ENCODE measurements at regions not wholly inside any gene's neighbourhood (a gene's known extent, or its start where the extent isn't known, plus 50 kb on each side); places are given as distances from the start of the nearest gene placed in this dataset.

GRCh38 chr1:199353906-199354305, 673.6 kb upstream of the NR5A2 start:
- Histone ChIP-seq H3K27ac (ENCODE audit: low read depth, low read length) (no peak overlapping the region), H3K27me3 (ENCODE audit: insufficient read depth, low read length, poor library complexity, severe bottlenecking) (no peaks in the 10 kb centered on the region), H3K4me1 (ENCODE audit: insufficient read depth, low read length) (no peaks in the 10 kb centered on the region), H3K36me3 (ENCODE audit: insufficient read depth, low read length) (no peaks in the 10 kb centered on the region), H3K9me3 (ENCODE audit: low read length) (no peaks in the 10 kb centered on the region), H3K4me3 (ENCODE audit: low read length) (no peak overlapping the region)
- DNase-seq, result no peak
- Mint-ChIP-seq H3K36me3 (peaks cover 0 to 2% (median 0%) of the 10 kb centered on the region in 3 donors), H3K27ac (no peak overlapping the region), H3K9me3 (peaks cover 0 to 6% (median 2%) of the 10 kb centered on the region in 5 donors), H3K4me3 (no peak overlapping the region), H3K27me3 (peaks cover 10 to 19% of the 10 kb centered on the region in 2 donors), H3K4me1 (no peaks in the 10 kb centered on the region)
- CTCF ChIA-PET, result no interaction called here
- POLR2A ChIA-PET, result no interaction called here

DNA sequence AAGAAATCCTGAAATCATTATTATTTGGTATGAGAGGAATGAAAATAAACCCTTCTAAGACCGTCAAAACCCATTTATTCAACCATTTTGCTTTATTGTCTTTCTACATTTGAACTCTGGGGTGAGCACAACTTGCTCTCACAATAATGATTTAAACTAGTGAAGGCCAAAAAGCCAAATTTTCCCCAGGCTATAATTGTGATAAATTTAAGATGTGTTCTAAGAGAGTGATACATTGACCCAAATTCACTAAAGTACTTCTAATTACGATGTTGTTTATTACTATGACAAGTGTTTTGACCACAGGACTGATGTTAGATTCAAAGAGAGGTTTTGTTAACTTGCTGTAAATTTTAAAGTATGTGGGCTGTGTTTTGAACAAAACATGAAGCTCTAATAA, 670.9 kb upstream of the NR5A2 start:
- H3K9me3 ChIP-seq (ENCODE audit: low read length), result no peaks in the 10 kb centered on the region
- no peaks in the 10 kb centered on the region for H3K27me3 ChIP-seq (ENCODE audit: insufficient read depth, low read length, poor library complexity, severe bottlenecking)
- DNase-seq, result no peak
- no peak overlapping the region for H3K4me3 ChIP-seq (ENCODE audit: low read length)
- H3K36me3 ChIP-seq (ENCODE audit: insufficient read depth, low read length), result no peaks in the 10 kb centered on the region
- H3K36me3 Mint-ChIP-seq, result no peaks in the 10 kb centered on the region
- H3K27ac Mint-ChIP-seq, result no peak overlapping the region
- H3K9me3 Mint-ChIP-seq, result peaks cover 0 to 4% (median 0%) of the 10 kb centered on the region in 5 donors
- CTCF ChIA-PET, result no interaction called here
- H3K4me1 Mint-ChIP-seq, result no peaks in the 10 kb centered on the region
- no peaks in the 10 kb centered on the region for H3K4me1 ChIP-seq (ENCODE audit: insufficient read depth, low read length)
- no peak overlapping the region for H3K27ac ChIP-seq (ENCODE audit: low read depth, low read length)
- no peak overlapping the region for H3K4me3 Mint-ChIP-seq
- H3K27me3 Mint-ChIP-seq, result peaks cover 11 to 14% of the 10 kb centered on the region in 2 donors
- POLR2A ChIA-PET, result no interaction called here

DNA sequence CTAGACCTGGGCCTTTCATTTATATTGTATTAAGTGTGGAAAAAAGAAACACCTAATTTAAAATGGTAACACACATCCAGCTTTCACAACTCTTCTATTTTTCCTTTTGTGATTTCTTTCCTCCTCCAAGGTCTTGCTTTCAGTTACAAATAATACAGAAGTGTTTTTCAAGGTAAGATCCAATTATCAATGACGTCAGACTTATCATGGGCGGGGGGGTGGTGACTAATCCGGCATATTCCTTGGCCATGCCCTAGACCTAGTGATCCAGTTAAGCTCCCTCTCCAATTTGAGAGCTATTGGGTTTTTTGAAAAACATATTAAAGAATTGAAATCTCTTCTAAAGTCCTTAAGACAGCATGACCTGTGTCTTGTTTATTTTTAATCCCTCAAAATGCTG, 669.9 kb upstream of the NR5A2 start:
- peaks cover 0 to 4% (median 0%) of the 10 kb centered on the region in 5 donors for H3K9me3 Mint-ChIP-seq
- peaks cover 12% of the 10 kb centered on the region in 2 donors for H3K27me3 Mint-ChIP-seq
- H3K4me3 Mint-ChIP-seq, result no peak overlapping the region
- Histone ChIP-seq H3K36me3 (ENCODE audit: insufficient read depth, low read length) (no peaks in the 10 kb centered on the region), H3K27me3 (ENCODE audit: insufficient read depth, low read length, poor library complexity, severe bottlenecking) (no peaks in the 10 kb centered on the region), H3K4me1 (ENCODE audit: insufficient read depth, low read length) (no peaks in the 10 kb centered on the region), H3K4me3 (ENCODE audit: low read length) (no peak overlapping the region), H3K9me3 (ENCODE audit: low read length) (no peaks in the 10 kb centered on the region), H3K27ac (ENCODE audit: low read depth, low read length) (no peak overlapping the region)
- H3K4me1 Mint-ChIP-seq, result no peaks in the 10 kb centered on the region
- no peak overlapping the region for H3K27ac Mint-ChIP-seq
- no peak for DNase-seq
- H3K36me3 Mint-ChIP-seq, result no peaks in the 10 kb centered on the region
- POLR2A ChIA-PET, result no interaction called here
- CTCF ChIA-PET, result no interaction called here

DNA sequence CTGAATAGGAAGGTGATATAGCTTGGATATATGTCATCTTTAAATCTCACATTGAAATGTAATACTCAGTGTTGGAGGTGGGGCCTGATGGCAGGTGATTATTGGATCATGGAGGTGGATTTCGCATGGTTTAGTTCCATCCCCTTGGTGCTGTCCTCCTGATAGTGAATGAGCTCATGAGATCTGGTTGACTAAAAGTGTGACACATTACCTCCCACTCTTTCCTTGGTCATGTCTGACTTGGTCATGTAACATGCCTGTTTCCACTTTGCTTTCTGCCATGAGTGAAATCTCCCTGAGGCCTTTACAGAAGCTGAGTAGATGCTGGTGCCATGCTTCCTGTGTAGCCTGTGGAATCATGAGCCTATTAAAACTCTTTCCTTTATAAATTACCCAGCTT, 664.5 kb upstream of the NR5A2 start:
- H3K9me3 Mint-ChIP-seq, result peaks cover 0 to 1% (median 0%) of the 10 kb centered on the region in 5 donors
- H3K4me1 Mint-ChIP-seq, result no peaks in the 10 kb centered on the region
- H3K27ac Mint-ChIP-seq, result no peak overlapping the region
- Histone ChIP-seq H3K9me3 (ENCODE audit: low read length) (no peaks in the 10 kb centered on the region), H3K27ac (ENCODE audit: low read depth, low read length) (no peak overlapping the region), H3K27me3 (ENCODE audit: insufficient read depth, low read length, poor library complexity, severe bottlenecking) (no peaks in the 10 kb centered on the region), H3K4me3 (ENCODE audit: low read length) (no peak overlapping the region), H3K36me3 (ENCODE audit: insufficient read depth, low read length) (no peaks in the 10 kb centered on the region), H3K4me1 (ENCODE audit: insufficient read depth, low read length) (no peaks in the 10 kb centered on the region)
- ChIA-PET POLR2A (no interaction called here), CTCF (no interaction called here)
- H3K36me3 Mint-ChIP-seq, result no peaks in the 10 kb centered on the region
- peaks cover 8 to 10% of the 10 kb centered on the region in 2 donors for H3K27me3 Mint-ChIP-seq
- H3K4me3 Mint-ChIP-seq, result no peak overlapping the region
- no peak for DNase-seq

GRCh38 chr1:199373139-199373538, 654.4 kb upstream of the NR5A2 start:
- CTCF ChIA-PET, result no interaction called here
- POLR2A ChIA-PET, result no interaction called here
- peaks cover 0 to 1% of the 10 kb centered on the region in 2 donors for H3K27me3 Mint-ChIP-seq

GRCh38 chr1:199377211-199377610, 650.3 kb upstream of the NR5A2 start:
- Histone ChIP-seq H3K27me3 (ENCODE audit: insufficient read depth, low read length, poor library complexity, severe bottlenecking) (no peaks in the 10 kb centered on the region), H3K36me3 (ENCODE audit: insufficient read depth, low read length) (no peaks in the 10 kb centered on the region), H3K9me3 (ENCODE audit: low read length) (no peaks in the 10 kb centered on the region), H3K4me3 (ENCODE audit: low read length) (no peak overlapping the region), H3K27ac (ENCODE audit: low read depth, low read length) (no peak overlapping the region), H3K4me1 (ENCODE audit: insufficient read depth, low read length) (no peaks in the 10 kb centered on the region)
- peaks cover 0 to 6% (median 0%) of the 10 kb centered on the region in 5 donors for H3K9me3 Mint-ChIP-seq
- POLR2A ChIA-PET, result no interaction called here
- no peaks in the 10 kb centered on the region for H3K4me1 Mint-ChIP-seq
- H3K27me3 Mint-ChIP-seq, result peaks cover 0 to 1% of the 10 kb centered on the region in 2 donors
- no peak for DNase-seq
- CTCF ChIA-PET, result no interaction called here
- no peak overlapping the region for H3K4me3 Mint-ChIP-seq
- H3K27ac Mint-ChIP-seq, result no peak overlapping the region
- no peaks in the 10 kb centered on the region for H3K36me3 Mint-ChIP-seq

More at GRCh38 chr1:199373139-199373538, 654.4 kb upstream of the NR5A2 start:
- Histone ChIP-seq H3K27ac (ENCODE audit: low read depth, low read length) (no peak overlapping the region), H3K9me3 (ENCODE audit: low read length) (no peaks in the 10 kb centered on the region), H3K27me3 (ENCODE audit: insufficient read depth, low read length, poor library complexity, severe bottlenecking) (no peaks in the 10 kb centered on the region), H3K4me1 (ENCODE audit: insufficient read depth, low read length) (no peaks in the 10 kb centered on the region), H3K4me3 (ENCODE audit: low read length) (no peak overlapping the region), H3K36me3 (ENCODE audit: insufficient read depth, low read length) (no peaks in the 10 kb centered on the region)
- H3K4me3 Mint-ChIP-seq, result no peak overlapping the region
- DNase-seq, result no peak
- no peaks in the 10 kb centered on the region for H3K4me1 Mint-ChIP-seq
- no peak overlapping the region for H3K27ac Mint-ChIP-seq
- H3K36me3 Mint-ChIP-seq, result no peaks in the 10 kb centered on the region
- peaks cover 0 to 8% (median 6%) of the 10 kb centered on the region in 5 donors for H3K9me3 Mint-ChIP-seq

- Mint-ChIP-seq H3K36me3 (no peaks in the 10 kb centered on the region), H3K4me3 (no peak overlapping the region), H3K4me1 (no peaks in the 10 kb centered on the region), H3K9me3 (no peaks in the 10 kb centered on the region), H3K27ac (no peak overlapping the region), H3K27me3 (peaks cover 2 to 22% of the 10 kb centered on the region in 2 donors)
- ChIA-PET CTCF (no interaction called here), POLR2A (no interaction called here)
- no peaks in the 10 kb centered on the region for H3K4me1 ChIP-seq (ENCODE audit: insufficient read depth, low read length)
- no peak overlapping the region for H3K4me3 ChIP-seq (ENCODE audit: low read length)
- DNase-seq, result no peak
- H3K27ac ChIP-seq (ENCODE audit: low read depth, low read length), result no peak overlapping the region
- H3K27me3 ChIP-seq (ENCODE audit: insufficient read depth, low read length, poor library complexity, severe bottlenecking), result no peaks in the 10 kb centered on the region
- H3K36me3 ChIP-seq (ENCODE audit: insufficient read depth, low read length), result no peaks in the 10 kb centered on the region
- H3K9me3 ChIP-seq (ENCODE audit: low read length), result no peaks in the 10 kb centered on the region
Observed at GRCh38 chr1:199383793-199384192, 643.7 kb upstream of the NR5A2 start.

- Histone ChIP-seq H3K4me1 (ENCODE audit: insufficient read depth, low read length) (no peaks in the 10 kb centered on the region), H3K9me3 (ENCODE audit: low read length) (no peaks in the 10 kb centered on the region), H3K27me3 (ENCODE audit: insufficient read depth, low read length, poor library complexity, severe bottlenecking) (no peaks in the 10 kb centered on the region), H3K36me3 (ENCODE audit: insufficient read depth, low read length) (no peaks in the 10 kb centered on the region), H3K4me3 (ENCODE audit: low read length) (no peak overlapping the region), H3K27ac (ENCODE audit: low read depth, low read length) (no peak overlapping the region)
- H3K9me3 Mint-ChIP-seq, result peaks cover 0 to 2% (median under 1%) of the 10 kb centered on the region in 5 donors
- H3K27ac Mint-ChIP-seq, result no peak overlapping the region
- no peak for DNase-seq
- H3K4me3 Mint-ChIP-seq, result no peak overlapping the region
- peaks cover 8 to 32% of the 10 kb centered on the region in 2 donors for H3K27me3 Mint-ChIP-seq
- ChIA-PET POLR2A (no interaction called here), CTCF (no interaction called here)
- no peaks in the 10 kb centered on the region for H3K4me1 Mint-ChIP-seq
- no peaks in the 10 kb centered on the region for H3K36me3 Mint-ChIP-seq
Observed at GRCh38 chr1:199394856-199395255, 632.7 kb upstream of the NR5A2 start.

- H3K9me3 Mint-ChIP-seq, result no peaks in the 10 kb centered on the region
- no peak overlapping the region for H3K4me3 Mint-ChIP-seq
- CTCF ChIA-PET, result no interaction called here
- no peaks in the 10 kb centered on the region for H3K4me1 Mint-ChIP-seq
- H3K36me3 ChIP-seq (ENCODE audit: insufficient read depth, low read length), result no peaks in the 10 kb centered on the region
- H3K36me3 Mint-ChIP-seq, result no peaks in the 10 kb centered on the region
- no peak overlapping the region for H3K27ac Mint-ChIP-seq
- no peaks in the 10 kb centered on the region for H3K27me3 ChIP-seq (ENCODE audit: insufficient read depth, low read length, poor library complexity, severe bottlenecking)
- no peaks in the 10 kb centered on the region for H3K4me1 ChIP-seq (ENCODE audit: insufficient read depth, low read length)
- H3K27me3 Mint-ChIP-seq, result peaks cover 10 to 28% of the 10 kb centered on the region in 2 donors
- no peaks in the 10 kb centered on the region for H3K9me3 ChIP-seq (ENCODE audit: low read length)
- no peak overlapping the region for H3K27ac ChIP-seq (ENCODE audit: low read depth, low read length)
- DNase-seq, result no peak
- POLR2A ChIA-PET, result no interaction called here
- H3K4me3 ChIP-seq (ENCODE audit: low read length), result no peak overlapping the region
Observed at GRCh38 chr1:199396456-199396855, 631.1 kb upstream of the NR5A2 start.

All from CD8-positive, alpha-beta memory T cell (primary cell).